NCI-H446 treated with DMSO at 0.1 percent for 48 hours (cell line): ENCODE measurements at regions not wholly inside any gene's neighbourhood (a gene's known extent, or its start where the extent isn't known, plus 50 kb on each side); places are given as distances from the start of the nearest gene placed in this dataset.
"Not testable (repeated sequence)": the region's sequence is repeated elsewhere in the genome, so short reads cannot be mapped to it uniquely, and the experiment has no call there.

Experiments used
- DNase-seq: peaks from one replicate; lab custom pipeline; 2025; lab: John Stamatoyannopoulos, UW

DNA sequence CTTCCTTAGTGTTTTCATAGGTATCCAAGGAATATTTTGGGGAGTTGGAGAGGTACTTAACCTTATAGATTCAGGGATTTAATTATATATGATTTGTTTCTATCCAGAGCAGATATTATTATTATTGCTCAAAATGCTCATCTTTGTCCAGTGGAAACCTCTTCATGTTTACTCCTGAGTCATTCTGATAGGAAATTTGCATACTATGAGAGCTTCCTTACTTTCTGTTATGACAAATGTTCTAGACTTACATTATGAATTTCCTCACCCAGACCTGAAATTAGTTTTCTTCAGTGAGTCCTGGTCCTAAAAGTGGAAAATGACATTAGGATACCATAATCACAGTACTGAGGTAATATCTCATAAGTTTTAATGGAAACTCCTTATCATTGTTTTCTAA, 57.5 kb upstream of the PLPPR5 start:
- DNase-seq = no peak

DNA sequence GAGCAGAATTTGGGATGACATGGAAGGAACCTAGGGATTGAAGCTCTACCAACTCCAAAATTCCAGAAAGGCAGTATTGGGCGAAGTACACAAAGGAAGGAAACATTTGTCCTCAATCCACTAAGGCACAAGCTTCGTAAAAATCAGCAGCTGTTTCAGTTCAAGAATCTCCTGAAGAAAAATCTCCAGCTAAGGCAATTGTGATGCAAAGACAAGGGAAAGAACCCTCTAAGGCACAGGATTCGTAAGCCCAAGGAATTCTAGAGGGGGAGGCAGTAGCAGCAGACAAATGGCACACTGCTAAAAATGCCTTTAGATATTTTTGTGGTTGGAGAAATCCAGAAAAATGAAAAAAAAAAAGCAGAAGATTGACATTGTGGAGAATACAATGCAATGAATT, 64.5 kb upstream of the PLPPR5 start:
- DNase-seq = no peak

GRCh38 chr1:99078529-99078928, 73.9 kb upstream of the PLPPR5 start:
- not testable (repeated sequence) for DNase-seq

DNA sequence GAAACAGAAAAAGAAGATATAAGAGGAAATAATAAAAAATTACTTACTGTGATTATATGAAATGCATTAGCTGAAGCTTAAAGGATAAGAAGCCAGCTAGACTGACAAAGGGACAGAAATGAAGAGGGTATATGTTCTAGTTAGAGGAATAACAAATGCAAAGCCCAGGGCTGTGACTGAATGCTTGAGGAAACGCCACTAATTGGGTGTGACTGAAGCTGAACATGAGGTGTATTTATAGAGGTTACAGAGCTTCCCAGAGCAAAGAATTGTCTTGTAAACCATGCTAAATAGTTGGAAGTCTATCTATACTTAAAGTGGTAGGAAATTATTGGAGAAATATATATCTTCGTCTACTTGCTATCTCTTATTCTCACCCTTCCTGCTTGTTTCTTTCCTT, 77.7 kb upstream of the PLPPR5 start:
- DNase-seq = no peak

GRCh38 chr1:99083338-99083737, 78.7 kb upstream of the PLPPR5 start:
- DNase-seq = no peak

GRCh38 chr1:99084562-99084961, 79.9 kb upstream of the PLPPR5 start:
- DNase-seq = no peak

GRCh38 chr1:99086057-99086456, 81.4 kb upstream of the PLPPR5 start:
- DNase-seq = no peak

DNA sequence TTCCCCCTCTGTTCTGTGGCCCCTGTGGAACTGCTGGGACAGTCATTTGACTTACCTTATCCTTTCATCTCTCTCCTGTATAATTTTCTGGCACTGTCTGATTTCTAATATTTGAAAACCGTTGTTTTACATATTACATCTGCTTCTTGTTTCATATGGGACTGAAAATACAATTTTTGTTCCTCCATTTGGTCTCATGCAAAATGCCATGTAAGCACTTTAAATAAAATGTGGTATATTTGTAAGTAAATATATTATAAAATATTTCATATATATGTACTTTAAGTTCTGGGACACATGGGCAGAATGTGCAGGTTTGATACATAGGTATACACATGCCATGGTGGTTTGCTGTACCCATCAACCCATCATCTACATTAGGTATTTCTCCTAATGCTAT, 93.9 kb upstream of the PLPPR5 start:
- DNase-seq = no peak

DNA sequence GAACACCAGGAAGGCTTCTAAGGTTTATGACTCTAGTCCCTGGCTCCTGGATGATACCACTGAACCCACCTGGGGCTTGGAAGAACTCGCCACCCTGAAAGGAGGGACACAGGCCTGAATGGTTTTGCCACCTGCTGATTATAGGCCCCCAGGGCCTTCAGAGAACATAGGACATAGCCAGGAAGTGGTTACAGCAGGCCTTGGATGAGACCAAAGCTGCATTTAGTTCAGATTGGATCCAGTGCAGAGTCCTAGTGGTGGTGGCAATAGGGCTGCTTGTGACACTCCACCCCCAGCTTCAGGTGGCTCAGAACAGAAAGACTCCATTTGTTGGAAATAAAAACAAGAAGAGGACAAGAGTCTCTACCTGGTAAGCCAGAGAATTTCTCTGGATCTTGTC, 101.6 kb upstream of the PLPPR5 start:
- DNase-seq = no peak

DNA sequence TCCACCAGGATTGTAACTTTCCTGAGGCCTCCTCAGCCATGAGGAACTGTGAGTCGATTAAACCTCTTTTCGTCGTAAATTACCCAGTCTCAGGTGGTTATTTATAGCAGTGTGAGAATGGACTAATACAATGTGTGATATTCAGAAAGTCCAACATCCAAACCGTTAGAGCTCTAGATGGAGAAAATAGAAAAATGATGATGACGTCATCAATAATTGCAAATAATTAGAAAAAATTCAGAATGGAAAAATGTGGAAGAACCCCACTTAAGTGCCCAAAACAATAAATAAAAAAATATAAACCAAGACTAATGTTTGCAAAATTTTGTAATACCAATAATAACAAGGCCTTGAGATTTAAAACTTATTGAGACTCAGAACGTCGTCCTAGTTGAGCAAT, 103.0 kb upstream of the PLPPR5 start:
- DNase-seq = no peak

GRCh38 chr1:99110140-99111041, 105.7 kb upstream of the PLPPR5 start:
- DNase-seq = no peak

GRCh38 chr1:99115231-99115630, 110.6 kb upstream of the PLPPR5 start:
- no peak for DNase-seq

GRCh38 chr1:99119188-99119587, 114.5 kb upstream of the PLPPR5 start:
- peak; percentile 80 for DNase-seq

- DNase-seq = no peak
Measured at GRCh38 chr1:99122039-99122438, 117.4 kb upstream of the PLPPR5 start.

DNA sequence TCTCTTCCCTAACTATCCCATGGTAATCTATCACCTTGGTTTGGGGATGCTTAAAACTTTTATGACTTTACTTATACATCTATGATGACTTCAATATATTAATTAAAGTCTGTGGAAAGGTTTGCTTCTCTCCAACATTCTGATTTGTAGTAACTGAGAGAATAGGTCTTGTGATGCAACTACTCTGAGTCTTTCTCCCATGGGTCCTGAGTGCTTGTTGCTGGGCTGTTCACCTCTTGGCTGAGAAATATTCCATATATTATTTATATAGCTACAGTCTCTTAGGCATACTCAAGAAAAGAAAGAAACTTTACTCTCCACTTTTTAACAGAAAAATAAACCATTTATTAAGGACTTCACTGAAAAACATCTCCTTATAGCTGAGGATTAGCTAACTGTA, 119.3 kb upstream of the PLPPR5 start:
- DNase-seq = no peak

GRCh38 chr1:99131546-99131945, 126.9 kb upstream of the PLPPR5 start:
- DNase-seq = no peak

- DNase-seq = no peak
Measured at GRCh38 chr1:99133756-99134500, 129.3 kb upstream of the PLPPR5 start.

- DNase-seq = no peak
Measured at GRCh38 chr1:99137554-99138206, 126.6 kb upstream of the PLPPR4 start.

GRCh38 chr1:99139876-99140275, 124.4 kb upstream of the PLPPR4 start:
- DNase-seq = no peak

DNA sequence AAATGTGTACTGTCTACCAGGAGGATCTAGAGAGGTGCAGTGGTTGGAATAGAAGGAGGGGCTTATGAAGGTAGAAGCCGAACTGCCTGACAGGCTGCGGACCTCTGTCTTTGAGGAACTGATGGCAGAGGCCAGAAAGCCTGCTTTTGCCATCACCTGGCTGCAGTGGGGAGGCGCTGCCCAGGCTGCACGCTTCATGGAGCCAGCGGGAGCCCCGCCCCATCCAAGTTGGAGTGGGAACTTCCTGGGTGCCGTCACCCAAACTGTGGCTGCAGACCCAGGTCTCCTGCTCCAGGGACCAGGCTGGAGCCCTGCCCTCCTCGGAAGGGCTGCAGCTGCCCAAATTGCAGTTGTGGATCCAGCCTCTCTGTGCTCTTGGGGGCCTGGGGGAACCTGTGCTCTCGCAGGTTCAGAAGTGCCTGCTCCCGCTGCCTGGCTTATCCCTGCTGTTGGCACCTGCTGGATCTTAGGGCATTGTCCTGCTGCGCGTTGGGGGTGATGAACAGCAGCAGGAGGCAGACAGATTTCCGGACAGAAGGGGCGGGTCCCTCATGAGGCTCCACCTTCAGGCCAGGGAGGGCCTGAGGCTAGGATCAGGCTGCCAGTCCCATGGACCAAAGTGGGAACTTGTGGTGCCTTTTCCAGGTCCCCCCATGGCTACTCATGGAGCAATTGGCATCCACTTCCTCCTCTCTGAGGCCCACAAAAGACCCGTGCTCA, 118.0 kb upstream of the PLPPR4 start:
- DNase-seq = no peak

DNA sequence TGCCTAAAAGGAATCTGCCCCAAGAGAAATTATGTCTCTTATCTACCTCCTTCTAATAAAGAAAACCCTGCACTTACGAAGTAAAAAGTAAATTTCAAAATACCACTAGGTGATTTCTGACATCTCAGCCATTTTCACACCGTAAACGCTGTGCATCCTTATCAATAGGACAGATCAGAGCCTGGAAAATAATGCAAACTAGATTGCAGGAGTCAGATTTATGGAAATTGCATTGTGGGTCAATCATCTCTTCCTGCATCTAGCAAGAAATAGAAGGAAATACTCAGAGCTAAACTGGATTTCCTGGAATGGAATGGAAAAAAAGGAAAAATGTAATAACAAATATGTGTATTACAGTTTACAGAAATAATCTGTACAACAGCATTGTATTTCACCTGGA, 114.3 kb upstream of the PLPPR4 start:
- DNase-seq = no peak

DNA sequence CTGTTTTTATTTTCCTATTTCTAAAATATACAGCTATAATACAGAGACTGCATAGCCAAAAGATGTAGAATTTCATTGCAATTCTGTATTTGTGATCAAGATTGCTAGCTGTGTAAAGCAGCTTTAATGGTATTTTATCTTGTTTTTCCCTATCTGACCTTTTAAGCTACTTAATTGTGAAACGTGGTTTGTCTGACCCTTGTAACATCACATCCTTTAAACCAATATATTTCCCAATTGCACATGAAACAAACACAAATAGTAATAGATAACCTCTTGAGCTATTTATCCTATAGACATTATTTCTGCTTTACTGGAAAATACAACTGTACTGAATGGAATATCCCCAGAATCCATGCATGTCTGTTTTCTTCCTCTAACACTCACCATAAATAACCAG, 112.2 kb upstream of the PLPPR4 start:
- no peak for DNase-seq
